ENCODE measurements at regions not wholly inside any gene's neighbourhood (a gene's known extent, or its start where the extent isn't known, plus 50 kb on each side); places are given as distances from the start of the nearest gene placed in this dataset.

DNA sequence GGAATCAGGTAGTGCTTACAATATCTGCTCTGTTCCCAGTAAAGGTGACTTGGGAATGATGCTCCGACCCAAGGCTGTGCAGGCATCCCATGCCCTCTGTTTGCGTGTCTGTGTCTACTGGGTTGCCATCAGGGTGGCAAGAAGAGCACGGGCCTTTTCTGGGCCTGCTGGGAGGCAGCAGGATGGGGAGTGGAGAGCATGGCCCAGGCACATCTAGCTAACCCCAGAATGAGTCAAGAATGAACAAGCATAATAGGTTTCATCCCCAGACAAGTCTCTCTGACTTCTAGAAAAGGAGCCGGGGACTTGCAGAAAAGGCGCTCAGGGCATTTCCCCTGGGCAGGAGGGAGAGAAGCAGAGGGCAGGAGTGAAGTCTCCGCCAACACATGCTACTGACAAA lies 260.4 kb downstream of the IRX1 start:
- no peak for DNase-seq (ENCODE audit: low read depth)
- no peak overlapping the region for H3K4me3 ChIP-seq (ENCODE audit: control insufficient read depth, low read depth, low read length)
- TF ChIP-seq, protein P1, sequence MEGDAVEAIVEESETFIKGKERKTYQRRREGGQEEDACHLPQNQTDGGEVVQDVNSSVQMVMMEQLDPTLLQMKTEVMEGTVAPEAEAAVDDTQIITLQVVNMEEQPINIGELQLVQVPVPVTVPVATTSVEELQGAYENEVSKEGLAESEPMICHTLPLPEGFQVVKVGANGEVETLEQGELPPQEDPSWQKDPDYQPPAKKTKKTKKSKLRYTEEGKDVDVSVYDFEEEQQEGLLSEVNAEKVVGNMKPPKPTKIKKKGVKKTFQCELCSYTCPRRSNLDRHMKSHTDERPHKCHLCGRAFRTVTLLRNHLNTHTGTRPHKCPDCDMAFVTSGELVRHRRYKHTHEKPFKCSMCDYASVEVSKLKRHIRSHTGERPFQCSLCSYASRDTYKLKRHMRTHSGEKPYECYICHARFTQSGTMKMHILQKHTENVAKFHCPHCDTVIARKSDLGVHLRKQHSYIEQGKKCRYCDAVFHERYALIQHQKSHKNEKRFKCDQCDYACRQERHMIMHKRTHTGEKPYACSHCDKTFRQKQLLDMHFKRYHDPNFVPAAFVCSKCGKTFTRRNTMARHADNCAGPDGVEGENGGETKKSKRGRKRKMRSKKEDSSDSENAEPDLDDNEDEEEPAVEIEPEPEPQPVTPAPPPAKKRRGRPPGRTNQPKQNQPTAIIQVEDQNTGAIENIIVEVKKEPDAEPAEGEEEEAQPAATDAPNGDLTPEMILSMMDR (IDR thresholded peaks at IDR 0.05; ENCODE audit: control insufficient read depth, insufficient read depth, low read depth, low read length, missing control alignments), result no peak

DNA sequence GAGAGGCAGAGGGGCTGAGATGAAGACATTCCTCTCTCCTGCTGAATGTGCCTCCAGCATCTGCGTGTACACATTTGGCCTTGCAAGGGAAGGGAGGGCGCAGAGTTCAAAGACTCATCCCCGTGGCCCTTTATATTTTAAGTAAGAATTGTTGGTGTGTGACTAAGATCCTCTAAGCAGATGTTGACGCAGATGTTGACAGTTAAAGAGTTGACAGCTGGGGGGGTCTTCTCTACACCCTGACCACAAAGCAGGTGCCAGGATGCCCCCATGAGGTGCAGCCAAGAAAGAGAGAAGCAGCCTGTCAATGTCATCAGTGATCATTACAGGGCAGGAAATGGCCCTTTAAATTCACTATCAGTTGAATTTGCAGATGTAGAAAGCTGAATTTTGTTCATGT lies 262.9 kb downstream of the IRX1 start:
- DNase-seq (ENCODE audit: low read depth), result no peak
- TF ChIP-seq, protein P1 (IDR thresholded peaks at IDR 0.05; ENCODE audit: control insufficient read depth, insufficient read depth, low read depth, low read length, missing control alignments), result no peak
- H3K4me3 ChIP-seq (ENCODE audit: control insufficient read depth, low read depth, low read length), result no peak overlapping the region

DNA sequence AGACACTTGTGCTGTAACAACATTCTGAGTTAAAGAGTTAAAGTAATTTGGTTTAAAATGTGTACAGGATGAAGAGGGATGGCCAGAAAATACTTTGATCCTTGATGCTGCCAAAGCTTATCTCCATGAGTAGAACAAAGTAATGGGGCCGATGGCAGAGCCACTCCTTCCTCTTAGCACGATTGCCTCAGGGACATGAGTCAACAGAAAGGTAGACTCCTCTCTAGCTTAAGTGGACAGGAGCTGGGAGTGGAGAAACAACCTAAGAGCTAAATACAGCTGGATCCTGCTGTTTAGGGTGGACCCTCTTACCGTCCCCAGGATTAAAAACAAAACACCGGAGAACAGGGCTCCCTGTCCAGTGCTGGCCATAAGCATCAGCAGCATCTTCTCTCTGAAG lies 267.3 kb downstream of the IRX1 start:
- H3K4me3 ChIP-seq (ENCODE audit: control insufficient read depth, low read depth, low read length), result no peak overlapping the region
- TF ChIP-seq, protein P1 (IDR thresholded peaks at IDR 0.05; ENCODE audit: control insufficient read depth, insufficient read depth, low read depth, low read length, missing control alignments), result no peak
- DNase-seq (ENCODE audit: low read depth), result no peak

DNA sequence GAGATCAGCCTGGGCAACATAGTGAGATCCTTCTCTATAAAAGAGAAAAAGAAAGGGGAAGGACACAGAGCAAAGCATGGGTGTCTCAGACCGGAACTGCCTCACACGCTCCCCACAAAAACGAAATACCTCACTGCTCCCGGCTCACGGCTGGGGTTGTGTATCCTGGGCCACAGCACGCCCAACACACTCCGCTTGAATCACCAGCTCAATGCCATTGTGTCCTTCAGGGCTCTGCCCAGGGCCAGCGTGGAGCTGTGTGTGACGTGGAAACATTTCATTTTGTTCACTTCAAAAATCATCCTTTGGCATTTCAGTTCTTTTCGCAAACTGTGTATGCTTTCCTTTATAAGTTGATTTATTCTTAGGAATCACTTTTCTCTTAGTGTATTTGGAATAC lies 279.5 kb downstream of the IRX1 start:
- H3K4me3 ChIP-seq (ENCODE audit: control insufficient read depth, low read depth, low read length), result no peak overlapping the region
- TF ChIP-seq, protein P1 (IDR thresholded peaks at IDR 0.05; ENCODE audit: control insufficient read depth, insufficient read depth, low read depth, low read length, missing control alignments), result no peak
- no peak for DNase-seq (ENCODE audit: low read depth)

DNA sequence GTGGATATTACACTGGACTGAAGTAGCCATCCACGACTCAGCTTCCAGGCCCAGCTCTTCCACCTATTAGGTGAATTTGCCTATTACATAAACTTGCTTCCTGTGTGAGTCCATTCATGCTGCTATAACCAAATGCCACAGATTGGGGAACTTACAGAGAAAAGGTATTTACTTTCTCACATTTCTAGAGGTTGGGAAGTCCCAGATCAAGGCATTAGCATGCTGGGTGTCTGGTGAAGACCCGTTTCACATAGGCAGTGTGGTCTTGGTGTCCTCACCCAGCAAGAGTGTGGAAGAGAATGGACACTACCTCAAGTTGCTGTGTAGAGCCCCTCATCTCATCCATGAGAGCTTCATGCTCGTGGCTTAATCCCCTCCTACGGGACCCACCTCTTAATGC lies 282.6 kb downstream of the IRX1 start:
- DNase-seq (ENCODE audit: low read depth), result no peak
- no peak overlapping the region for H3K4me3 ChIP-seq (ENCODE audit: control insufficient read depth, low read depth, low read length)
- TF ChIP-seq, protein P1 (IDR thresholded peaks at IDR 0.05; ENCODE audit: control insufficient read depth, insufficient read depth, low read depth, low read length, missing control alignments), result no peak

DNA sequence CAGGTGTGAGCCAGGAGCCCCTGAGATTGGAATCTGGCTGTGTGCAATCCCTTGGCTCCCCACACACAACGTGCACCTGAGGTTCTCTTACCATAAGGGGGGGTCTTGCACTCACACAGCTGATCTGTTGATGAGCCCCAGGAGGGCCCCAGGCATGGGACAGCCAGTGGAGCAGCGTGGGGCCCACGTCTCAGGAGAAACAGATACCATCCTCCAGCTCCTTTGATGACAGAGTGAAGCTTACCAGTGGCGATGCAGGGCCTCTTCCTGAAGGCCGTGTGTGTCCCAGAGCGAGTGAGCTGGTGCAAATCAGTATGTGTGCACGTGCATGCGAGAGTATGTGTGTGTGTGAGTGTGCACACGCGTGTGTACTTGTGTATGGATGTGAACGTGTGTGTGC lies 287.4 kb downstream of the IRX1 start:
- DNase-seq (ENCODE audit: low read depth), result no peak
- TF ChIP-seq, protein P1 (IDR thresholded peaks at IDR 0.05; ENCODE audit: control insufficient read depth, insufficient read depth, low read depth, low read length, missing control alignments), result no peak
- H3K4me3 ChIP-seq (ENCODE audit: control insufficient read depth, low read depth, low read length), result no peak overlapping the region

Data from AG09309 (cell line).